ENCODE measurements at regions not wholly inside any gene's neighbourhood (a gene's known extent, or its start where the extent isn't known, plus 50 kb on each side); places are given as distances from the start of the nearest gene placed in this dataset.

DNA sequence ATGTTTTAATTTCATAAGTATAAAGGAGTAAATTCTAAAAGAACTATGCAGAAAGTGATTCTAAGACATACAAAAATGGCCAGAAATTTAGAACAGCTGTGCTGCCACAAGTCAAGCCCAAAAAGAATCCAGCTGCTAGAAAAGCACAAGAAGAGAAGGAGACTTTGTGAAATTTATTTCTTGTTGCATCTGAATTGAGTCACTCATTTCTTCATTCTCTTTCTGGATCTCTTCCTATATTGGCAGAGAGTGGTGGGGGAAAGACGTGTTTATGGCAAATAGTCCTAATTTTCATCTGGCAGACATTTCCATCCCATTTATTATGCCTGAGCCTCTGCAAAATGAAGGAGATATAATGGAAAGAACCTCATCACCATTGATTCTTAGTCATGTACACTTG is 139.6 kb upstream of the CTTNBP2NL start:
- TF ChIP-seq POLR2AphosphoS2 (IDR thresholded peaks at IDR 0.05; ENCODE audit: low read length) = no peak
- TF ChIP-seq RAD21 (CRISPR knock-in tag; conservative IDR thresholded peaks at IDR 0.05 in 1 of 2, IDR thresholded peaks at IDR 0.05 in 1 of 2) = no peak
- TF ChIP-seq GTF2F1 (IDR thresholded peaks at IDR 0.05; ENCODE audit: low read depth, low read length) = no peak
- TF ChIP-seq MCM5 (IDR thresholded peaks at IDR 0.05; ENCODE audit: low read depth) = no peak
- no peak for TF ChIP-seq SMAD3 (CRISPR knock-in tag; conservative IDR thresholded peaks at IDR 0.05)
- TF ChIP-seq FOSL1 (tag; conservative IDR thresholded peaks at IDR 0.05) = no peak

Measured in K562 (cell line).